HepG2 (cell line): ENCODE measurements at regions not wholly inside any gene's neighbourhood (a gene's known extent, or its start where the extent isn't known, plus 50 kb on each side); places are given as distances from the start of the nearest gene placed in this dataset.

Experiments used
- ATAC-seq: fragments of 200-7000 bp; cut with Tn5 transposase; 3 replicates; pipeline ENCODE4 v1.9.1; 2020; ENCODE audit warnings: mild to moderate bottlenecking, moderate library complexity
- BruUV-seq: library from RNA; stranded (reverse); fragments of 400-500 nt; replicated peaks from 2 replicates; lab custom pipeline; 2021; lab: Mats Ljungman, UMichigan
- CTCF ChIA-PET: fragments of 300-600 bp; formaldehyde crosslinking; extraction: SDS; loops from one replicate; lab custom pipeline; 2021; ENCODE audit warnings: low total read pairs, inconsistent platforms, low intra/inter-chr PET ratio; lab: Yijun Ruan, JAX
- POLR2A ChIA-PET: fragments of 350-600 bp; sonication (Branson Sonifier 250); formaldehyde crosslinking; loops from one replicate; lab custom pipeline; 2020; ENCODE audit warnings: antibody characterized with exemption, inconsistent platforms; lab: Yijun Ruan, JAX
- DNase-seq: peaks from one replicate; pipeline ENCODE4 v3.0.0-alpha.2; 2015; ENCODE audit warnings: low spot score
- FAIRE-seq: peaks from 3 replicates; lab custom pipeline; 2011; peaks lifted over from hg19 to GRCh38; lab: Jason Lieb, UNC
- H2AFZ ChIP-seq: one replicate; pipeline ENCODE4 v1.6.1; 2011; ENCODE audit warnings: low read length, inconsistent platforms
- H3K27ac ChIP-seq: fragments of 300-600 bp; 3 replicates; pipeline ENCODE4 v1.8.0; 2011; ENCODE audit warnings: mixed run types, mild to moderate bottlenecking, mixed read lengths, low read length, inconsistent platforms; ENCODE audit not compliant: insufficient read depth; ENCODE audit errors: extremely low read length
- H3K27me3 ChIP-seq, 2 experiments: fragments of 200-600 bp in 1 of 2; 2 replicates in 1 of 2; 3 replicates in 1 of 2; pipeline versions ENCODE4 v1.6.0 to v1.8.0; 2011; ENCODE audit warnings: low read length in 2 of 2, mild to moderate bottlenecking in 2 of 2, moderate library complexity in 2 of 2, inconsistent platforms in 1 of 2; ENCODE audit not compliant: insufficient read depth in 2 of 2, control insufficient read depth in 1 of 2
- H3K36me3 ChIP-seq, 2 experiments: fragments of 200-600 bp in 1 of 2; replicated peaks in 1 of 2; 2 replicates in 1 of 2; 3 replicates in 1 of 2; pipeline versions ENCODE4 v1.5.1 to v1.8.0; 2011; ENCODE audit warnings: low read length in 2 of 2, inconsistent platforms in 1 of 2; ENCODE audit not compliant: insufficient read depth in 2 of 2, control insufficient read depth in 1 of 2
- H3K4me1 ChIP-seq: 2 replicates; pipeline ENCODE4 v1.5.1; 2012; ENCODE audit warnings: low read length, inconsistent platforms; ENCODE audit not compliant: insufficient read depth
- H3K4me2 ChIP-seq: 2 replicates; pipeline ENCODE4 v1.6.0; 2011; ENCODE audit warnings: low read depth, low read length, inconsistent platforms
- H3K4me3 ChIP-seq, 3 experiments: fragments of 200-600 bp in 1 of 3; sonication (generic), shearing (Covaris generic) in 1 of 3; replicated peaks in 1 of 3; 2 replicates each; pipeline ENCODE4 v1.5.1; 2011 to 2016; ENCODE audit warnings: low read length in 3 of 3, inconsistent platforms in 2 of 3, low read depth in 2 of 3, mild to moderate bottlenecking in 2 of 3, control low read depth in 1 of 3, mixed read lengths in 1 of 3; ENCODE audit not compliant: insufficient read depth in 1 of 3
- H3K79me2 ChIP-seq: one replicate; pipeline ENCODE4 v1.6.1; 2011; ENCODE audit warnings: low read length, inconsistent platforms; ENCODE audit not compliant: insufficient read depth
- H3K9ac ChIP-seq: 2 replicates; pipeline ENCODE4 v1.6.0; 2011; ENCODE audit warnings: mild to moderate bottlenecking, low read depth, low read length, inconsistent platforms; ENCODE audit not compliant: insufficient read depth
- H3K9me3 ChIP-seq: 2 replicates; pipeline ENCODE4 v1.5.1; 2012; ENCODE audit warnings: mild to moderate bottlenecking, low read length
- H4K20me1 ChIP-seq: 2 replicates; pipeline ENCODE4 v1.6.0; 2011; ENCODE audit warnings: inconsistent platforms, mild to moderate bottlenecking, low read length, moderate library complexity; ENCODE audit not compliant: insufficient read depth
- DRAP1 ChIP-seq: IDR thresholded peaks from 2 replicates; pipeline ENCODE4 v1.6.1; 2016; ENCODE audit warnings: missing genetic modification reagents, missing compliant biosample characterization
- HNRNPL ChIP-seq: fragments of 200-400 bp; formaldehyde crosslinking; IDR thresholded peaks from 2 replicates; pipeline ENCODE4 v1.6.1; 2017; ENCODE audit warnings: mild to moderate bottlenecking, low read depth, low read length
- HOXA7 ChIP-seq: sonication (generic); formaldehyde crosslinking; IDR thresholded peaks from 2 replicates; pipeline ENCODE4 v1.8.1; 2022; ENCODE audit warnings: mild to moderate bottlenecking, missing genetic modification reagents, moderate library complexity
- LCORL ChIP-seq, 2 experiments: fragments of 450-650 bp in 1 of 2; sonication (generic) in 1 of 2; formaldehyde crosslinking in 1 of 2; IDR thresholded peaks; 2 replicates each; pipeline versions ENCODE4 v1.5.0 to v1.6.1; 2017 to 2020; ENCODE audit warnings: antibody characterized with exemption in 1 of 2, missing genetic modification reagents in 1 of 2
- RFX1 ChIP-seq: fragments of 450-650 bp; IDR thresholded peaks from 2 replicates; pipeline ENCODE4 v1.6.1; 2017
- STAG1 ChIP-seq: sonication (generic); formaldehyde crosslinking; IDR thresholded peaks from 2 replicates; pipeline ENCODE4 v1.4.0; 2020; ENCODE audit warnings: missing genetic modification reagents
- TOPORS ChIP-seq: sonication (generic); formaldehyde crosslinking; IDR thresholded peaks from 2 replicates; pipeline ENCODE4 v1.8.0; 2023; ENCODE audit warnings: mild to moderate bottlenecking, missing genetic modification reagents
- ZBTB1 ChIP-seq: sonication (generic); formaldehyde crosslinking; IDR thresholded peaks from 2 replicates; pipeline ENCODE4 v1.4.0; 2020; ENCODE audit warnings: missing genetic modification reagents, borderline replicate concordance
- ZFP62 ChIP-seq: sonication (generic); formaldehyde crosslinking; IDR thresholded peaks from 2 replicates; pipeline ENCODE4 v1.4.0; 2020; ENCODE audit warnings: missing genetic modification reagents
- ZFP82 ChIP-seq: sonication (generic); formaldehyde crosslinking; IDR thresholded peaks from 2 replicates; pipeline ENCODE4 v1.5.1; 2020; ENCODE audit warnings: mild to moderate bottlenecking, missing genetic modification reagents, borderline replicate concordance
- ZNF101 ChIP-seq: sonication (generic); formaldehyde crosslinking; IDR thresholded peaks from 2 replicates; pipeline ENCODE4 v1.4.0; 2020; ENCODE audit warnings: mild to moderate bottlenecking, low read depth, missing genetic modification reagents, borderline replicate concordance
- ZNF18 ChIP-seq: sonication (generic); formaldehyde crosslinking; IDR thresholded peaks from 2 replicates; pipeline ENCODE4 v1.8.0; 2022; ENCODE audit warnings: mild to moderate bottlenecking, missing genetic modification reagents; ENCODE audit not compliant: insufficient replicate concordance
- ZNF331 ChIP-seq: sonication (generic); formaldehyde crosslinking; IDR thresholded peaks from 2 replicates; pipeline ENCODE4 v1.4.0; 2020; ENCODE audit warnings: missing genetic modification reagents
- ZNF550 ChIP-seq: sonication (generic); formaldehyde crosslinking; IDR thresholded peaks from 2 replicates; pipeline ENCODE4 v1.4.0; 2020; ENCODE audit warnings: mild to moderate bottlenecking, missing genetic modification reagents, borderline replicate concordance
- ZNF577 ChIP-seq: sonication (generic); formaldehyde crosslinking; IDR thresholded peaks from 2 replicates; pipeline ENCODE4 v1.4.0; 2020; ENCODE audit warnings: mild to moderate bottlenecking, low read depth, missing genetic modification reagents, borderline replicate concordance
- ZNF607 ChIP-seq: sonication (generic); formaldehyde crosslinking; IDR thresholded peaks from 2 replicates; pipeline ENCODE4 v1.5.1; 2020; ENCODE audit warnings: missing genetic modification reagents, mild to moderate bottlenecking, borderline replicate concordance
- ZNF780A ChIP-seq: sonication (generic); formaldehyde crosslinking; IDR thresholded peaks from 2 replicates; pipeline ENCODE4 v1.8.0; 2022; ENCODE audit warnings: mild to moderate bottlenecking, missing genetic modification reagents, moderate library complexity
- WGBS: methylation state at CpG from one replicate; pipeline ENCODE4 v1.1.6; 2017; ENCODE audit warnings: low lambda C conversion rate; 5-methylcytosine and 5-hydroxymethylcytosine counted together
- in situ Hi-C: cut with HindIII; loops from 2 replicates; pipeline ENCODE4 v1.10.0; 2017; ENCODE audit warnings: low pct_unique_long_range_greater_than_20kb; ENCODE audit not compliant: extremely low pct_ligation_motif_present
- intact Hi-C: fragments of 100-400 bp; cut with micrococcal nuclease; formaldehyde crosslinking; loops from one replicate; pipeline ENCODE4 v1.10.0; 2022; ENCODE audit not compliant: unreplicated experiment
- TF ChIP-seq, protein P1 (sequence below): sonication (generic); formaldehyde crosslinking; IDR thresholded peaks from 2 replicates; pipeline ENCODE4 v1.4.0; 2020; ENCODE audit warnings: mild to moderate bottlenecking, missing genetic modification reagents
- TF ChIP-seq, protein P2 (sequence below): conservative IDR thresholded peaks from 2 replicates; pipeline ENCODE4 v1.6.1; 2018; ENCODE audit warnings: missing genetic modification reagents

- Histone ChIP-seq H3K9ac (no peak overlapping the region), H3K79me2 (no peaks in the 10 kb centered on the region), H3K36me3 (no peaks in the 10 kb centered on the region), H2AFZ (no peak overlapping the region), H4K20me1 (no peaks in the 10 kb centered on the region), H3K27me3 (peaks cover 0 to 12% of the 10 kb centered on the region in 2 experiments; a peak in 3 of 5 replicates), H3K4me3 (no peak overlapping the region), H3K9me3 (no peaks in the 10 kb centered on the region), H3K4me2 (no peak overlapping the region), H3K27ac (no peak overlapping the region), H3K4me1 (no peaks in the 10 kb centered on the region)
- POLR2A ChIA-PET: no interaction called here
- intact Hi-C loops (no loop called here), in situ Hi-C loops (no loop called here)
- no peak for ATAC-seq
- DNase-seq: no peak
- FAIRE-seq: no peak
- BruUV-seq: no TSS peak
- TF ChIP-seq HNRNPL: no peak
- no peak for TF ChIP-seq ZNF18
- TF ChIP-seq ZNF607 (CRISPR knock-in tag): no peak
- no peak for TF ChIP-seq ZNF331 (CRISPR knock-in tag)
- TF ChIP-seq HOXA7 (CRISPR knock-in tag): no peak
- TF ChIP-seq DRAP1 (CRISPR knock-in tag): no peak
- no peak for TF ChIP-seq RFX1
- no peak for TF ChIP-seq ZNF780A (CRISPR knock-in tag)
- TF ChIP-seq ZBTB1 (CRISPR knock-in tag): no peak
- TF ChIP-seq ZFP82: no peak
- TF ChIP-seq, protein P1, sequence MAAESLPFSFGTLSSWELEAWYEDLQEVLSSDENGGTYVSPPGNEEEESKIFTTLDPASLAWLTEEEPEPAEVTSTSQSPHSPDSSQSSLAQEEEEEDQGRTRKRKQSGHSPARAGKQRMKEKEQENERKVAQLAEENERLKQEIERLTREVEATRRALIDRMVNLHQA (CRISPR knock-in tag): no peak
- no peak for TF ChIP-seq LCORL (IDR thresholded peaks at IDR 0.05)
- no peak for TF ChIP-seq LCORL (CRISPR knock-in tag; IDR thresholded peaks at IDR 0.05)
- TF ChIP-seq ZNF101 (CRISPR knock-in tag): no peak
- TF ChIP-seq STAG1 (CRISPR knock-in tag): no peak
- TF ChIP-seq TOPORS (CRISPR knock-in tag): no peak
- TF ChIP-seq, protein P2, sequence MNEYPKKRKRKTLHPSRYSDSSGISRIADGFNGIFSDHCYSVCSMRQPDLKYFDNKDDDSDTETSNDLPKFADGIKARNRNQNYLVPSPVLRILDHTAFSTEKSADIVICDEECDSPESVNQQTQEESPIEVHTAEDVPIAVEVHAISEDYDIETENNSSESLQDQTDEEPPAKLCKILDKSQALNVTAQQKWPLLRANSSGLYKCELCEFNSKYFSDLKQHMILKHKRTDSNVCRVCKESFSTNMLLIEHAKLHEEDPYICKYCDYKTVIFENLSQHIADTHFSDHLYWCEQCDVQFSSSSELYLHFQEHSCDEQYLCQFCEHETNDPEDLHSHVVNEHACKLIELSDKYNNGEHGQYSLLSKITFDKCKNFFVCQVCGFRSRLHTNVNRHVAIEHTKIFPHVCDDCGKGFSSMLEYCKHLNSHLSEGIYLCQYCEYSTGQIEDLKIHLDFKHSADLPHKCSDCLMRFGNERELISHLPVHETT (CRISPR knock-in tag): no peak
- no peak for TF ChIP-seq ZNF577 (CRISPR knock-in tag)
- TF ChIP-seq ZFP62 (CRISPR knock-in tag): no peak
- no peak for TF ChIP-seq ZNF550 (CRISPR knock-in tag)
- 0% methylated on average over 1 of the region's 1 CpG for WGBS
- CTCF ChIA-PET: no interaction called here
Observed at GRCh38 chr9:87138128-87139040, 191.1 kb upstream of the GAS1 start.
